ENCODE measurements at regions not wholly inside any gene's neighbourhood (a gene's known extent, or its start where the extent isn't known, plus 50 kb on each side); places are given as distances from the start of the nearest gene placed in this dataset.

DNA sequence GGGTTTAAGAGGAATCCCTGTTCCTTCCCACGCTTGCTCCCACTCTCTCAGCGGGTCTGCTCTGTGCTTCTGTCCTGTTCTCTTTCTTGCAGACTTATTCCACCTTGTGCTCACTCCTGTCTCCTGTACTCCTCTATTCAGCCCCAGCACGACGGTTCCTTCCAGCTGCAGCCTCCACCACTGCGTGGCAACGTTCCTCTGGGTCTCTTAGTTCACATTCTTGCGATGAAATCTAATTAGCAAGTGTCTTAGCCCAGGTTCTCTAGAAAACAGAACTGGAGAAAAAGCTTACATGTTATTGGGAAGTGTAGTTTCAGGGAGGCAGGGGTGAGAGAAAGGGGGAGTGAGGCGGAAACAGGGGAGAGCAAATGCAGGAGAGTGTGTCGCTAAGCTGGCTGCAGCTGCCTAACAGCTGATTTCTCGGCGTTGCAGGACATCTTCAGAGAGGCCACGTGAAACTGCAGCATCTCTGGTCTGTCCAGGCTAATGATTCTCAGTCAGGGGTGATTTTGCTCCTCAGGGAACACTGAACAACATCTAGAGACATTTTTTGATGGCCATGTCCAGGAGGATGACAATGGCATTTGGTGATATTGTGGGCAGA, 213.2 kb upstream of the NLRP1 start:
- intact Hi-C loops (cut with DNase I): no loop called here

DNA sequence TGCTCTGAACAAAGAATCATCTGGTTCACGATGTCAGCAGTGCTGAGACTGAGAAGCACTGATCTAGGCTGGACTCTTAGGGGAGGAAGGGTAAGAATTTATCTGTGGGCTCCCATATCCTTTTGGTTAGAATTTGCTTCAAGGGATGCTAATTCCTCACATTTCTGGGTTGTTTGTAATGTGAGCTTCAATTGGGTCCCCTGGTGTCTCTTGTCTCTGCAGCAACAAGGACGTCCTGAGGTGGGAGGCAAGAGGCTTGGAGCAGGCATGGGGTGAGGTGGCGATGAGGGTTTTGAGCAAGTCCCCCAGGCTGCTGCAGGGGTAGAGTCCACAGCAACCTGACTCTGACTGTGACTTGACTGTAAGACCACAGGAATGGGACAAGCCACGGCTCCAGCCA, 213.8 kb upstream of the NLRP1 start:
- H3K4me3 ChIP-seq (ENCODE audit: low read length in 3 of 3): no peak overlapping the region
- H3K27ac ChIP-seq (ENCODE audit: low read depth in 2 of 2, low read length in 2 of 2): no peak overlapping the region
- H3K36me3 ChIP-seq (ENCODE audit: control insufficient read depth in 2 of 3, insufficient read depth in 3 of 3, low read length in 3 of 3): no peaks in the 10 kb centered on the region
- intact Hi-C loops (cut with DNase I): no loop called here
- H3K27me3 ChIP-seq (ENCODE audit: control insufficient read depth, insufficient read depth, low read length): no peaks in the 10 kb centered on the region
- FAIRE-seq (no peak), DNase-seq (no peak)
- no peaks in the 10 kb centered on the region for H3K9me3 ChIP-seq (ENCODE audit: control insufficient read depth in 2 of 3, insufficient read depth in 1 of 3, low read length in 3 of 3)
- H3K4me1 ChIP-seq (ENCODE audit: control insufficient read depth in 2 of 3, insufficient read depth in 2 of 3, low read depth in 1 of 3, low read length in 3 of 3): no peaks in the 10 kb centered on the region
- H3K9ac ChIP-seq (ENCODE audit: low read length in 3 of 3): no peak overlapping the region
- TF ChIP-seq, protein P1, sequence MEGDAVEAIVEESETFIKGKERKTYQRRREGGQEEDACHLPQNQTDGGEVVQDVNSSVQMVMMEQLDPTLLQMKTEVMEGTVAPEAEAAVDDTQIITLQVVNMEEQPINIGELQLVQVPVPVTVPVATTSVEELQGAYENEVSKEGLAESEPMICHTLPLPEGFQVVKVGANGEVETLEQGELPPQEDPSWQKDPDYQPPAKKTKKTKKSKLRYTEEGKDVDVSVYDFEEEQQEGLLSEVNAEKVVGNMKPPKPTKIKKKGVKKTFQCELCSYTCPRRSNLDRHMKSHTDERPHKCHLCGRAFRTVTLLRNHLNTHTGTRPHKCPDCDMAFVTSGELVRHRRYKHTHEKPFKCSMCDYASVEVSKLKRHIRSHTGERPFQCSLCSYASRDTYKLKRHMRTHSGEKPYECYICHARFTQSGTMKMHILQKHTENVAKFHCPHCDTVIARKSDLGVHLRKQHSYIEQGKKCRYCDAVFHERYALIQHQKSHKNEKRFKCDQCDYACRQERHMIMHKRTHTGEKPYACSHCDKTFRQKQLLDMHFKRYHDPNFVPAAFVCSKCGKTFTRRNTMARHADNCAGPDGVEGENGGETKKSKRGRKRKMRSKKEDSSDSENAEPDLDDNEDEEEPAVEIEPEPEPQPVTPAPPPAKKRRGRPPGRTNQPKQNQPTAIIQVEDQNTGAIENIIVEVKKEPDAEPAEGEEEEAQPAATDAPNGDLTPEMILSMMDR (IDR thresholded peaks at IDR 0.05; ENCODE audit: borderline replicate concordance, extremely low read depth, insufficient read depth): no peak

More for the DNA sequence above, 213.2 kb upstream of the NLRP1 start:
- Histone ChIP-seq H3K27ac (ENCODE audit: low read depth in 2 of 2, low read length in 2 of 2) (no peak overlapping the region), H3K4me3 (ENCODE audit: low read length in 3 of 3) (no peak overlapping the region), H3K9ac (ENCODE audit: low read length in 3 of 3) (no peak overlapping the region), H3K27me3 (ENCODE audit: control insufficient read depth, insufficient read depth, low read length) (no peaks in the 10 kb centered on the region), H3K9me3 (ENCODE audit: control insufficient read depth in 2 of 3, insufficient read depth in 1 of 3, low read length in 3 of 3) (no peaks in the 10 kb centered on the region), H3K36me3 (ENCODE audit: control insufficient read depth in 2 of 3, insufficient read depth in 3 of 3, low read length in 3 of 3) (no peaks in the 10 kb centered on the region), H3K4me1 (ENCODE audit: control insufficient read depth in 2 of 3, insufficient read depth in 2 of 3, low read depth in 1 of 3, low read length in 3 of 3) (no peaks in the 10 kb centered on the region)
- no peak for DNase-seq
- TF ChIP-seq, protein P1 (IDR thresholded peaks at IDR 0.05; ENCODE audit: borderline replicate concordance, extremely low read depth, insufficient read depth): no peak
- FAIRE-seq: no peak

DNA sequence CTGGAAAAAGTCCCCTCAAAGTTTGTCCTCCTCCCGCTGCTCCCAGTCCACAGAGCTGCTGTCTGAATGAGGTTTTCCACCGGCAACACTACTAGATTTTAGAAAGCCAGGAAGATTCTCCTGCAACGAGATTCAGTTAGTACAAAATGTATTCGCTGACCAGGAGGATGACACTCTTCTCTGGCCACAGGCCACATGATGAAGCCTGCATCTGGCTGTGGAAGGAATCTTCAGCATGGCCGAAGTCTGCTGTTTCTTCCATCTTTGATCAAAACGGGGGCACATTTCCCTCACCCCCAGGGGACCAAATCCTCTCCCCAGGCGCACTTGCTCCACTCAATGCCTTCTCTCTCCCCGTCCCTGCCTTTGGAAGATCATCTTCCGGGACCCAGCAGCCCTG, 215.8 kb upstream of the NLRP1 start:
- FAIRE-seq (no peak), DNase-seq (no peak)
- intact Hi-C loops (cut with DNase I): no loop called here
- TF ChIP-seq, protein P1 (IDR thresholded peaks at IDR 0.05; ENCODE audit: borderline replicate concordance, extremely low read depth, insufficient read depth): no peak
- Histone ChIP-seq H3K9me3 (ENCODE audit: control insufficient read depth in 2 of 3, insufficient read depth in 1 of 3, low read length in 3 of 3) (no peaks in the 10 kb centered on the region), H3K9ac (ENCODE audit: low read length in 3 of 3) (no peak overlapping the region), H3K36me3 (ENCODE audit: control insufficient read depth in 2 of 3, insufficient read depth in 3 of 3, low read length in 3 of 3) (no peaks in the 10 kb centered on the region), H3K27me3 (ENCODE audit: control insufficient read depth, insufficient read depth, low read length) (no peaks in the 10 kb centered on the region), H3K4me1 (ENCODE audit: control insufficient read depth in 2 of 3, insufficient read depth in 2 of 3, low read depth in 1 of 3, low read length in 3 of 3) (no peaks in the 10 kb centered on the region), H3K27ac (ENCODE audit: low read depth in 2 of 2, low read length in 2 of 2) (no peak overlapping the region), H3K4me3 (ENCODE audit: low read length in 3 of 3) (no peak overlapping the region)

DNA sequence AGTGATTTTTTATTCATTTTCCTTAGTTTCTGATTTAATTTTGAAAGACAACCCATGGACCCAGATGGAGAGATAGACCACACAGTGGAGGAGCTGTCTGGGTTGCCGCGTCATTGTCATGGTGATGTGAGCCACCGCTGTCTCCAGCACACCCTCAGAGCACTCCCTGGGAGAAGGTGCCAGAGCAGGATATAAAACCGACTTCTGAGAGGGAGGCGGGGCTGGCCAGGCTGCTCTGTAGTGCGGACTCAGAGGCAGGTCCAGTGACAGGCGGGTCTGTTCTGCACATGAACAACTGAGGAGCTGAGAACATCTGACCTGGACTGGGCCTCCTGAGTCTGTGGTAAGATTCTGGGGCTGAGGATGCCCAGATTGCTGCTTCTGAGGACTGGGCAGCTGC, 216.3 kb upstream of the NLRP1 start:
- Histone ChIP-seq H3K27ac (ENCODE audit: low read depth in 2 of 2, low read length in 2 of 2) (no peak overlapping the region), H3K4me1 (ENCODE audit: control insufficient read depth in 2 of 3, insufficient read depth in 2 of 3, low read depth in 1 of 3, low read length in 3 of 3) (no peaks in the 10 kb centered on the region), H3K27me3 (ENCODE audit: control insufficient read depth, insufficient read depth, low read length) (no peaks in the 10 kb centered on the region), H3K36me3 (ENCODE audit: control insufficient read depth in 2 of 3, insufficient read depth in 3 of 3, low read length in 3 of 3) (no peaks in the 10 kb centered on the region), H3K4me3 (ENCODE audit: low read length in 3 of 3) (no peak overlapping the region), H3K9ac (ENCODE audit: low read length in 3 of 3) (no peak overlapping the region), H3K9me3 (ENCODE audit: control insufficient read depth in 2 of 3, insufficient read depth in 1 of 3, low read length in 3 of 3) (no peaks in the 10 kb centered on the region)
- TF ChIP-seq, protein P1 (IDR thresholded peaks at IDR 0.05; ENCODE audit: borderline replicate concordance, extremely low read depth, insufficient read depth): no peak
- intact Hi-C loops (cut with DNase I): no loop called here
- no peak for FAIRE-seq
- peak in 1 of 5 donors; percentile 58 for DNase-seq

Measured in kidney (tissue), 13 donors.